ENCODE measurements at regions not wholly inside any gene's neighbourhood (a gene's known extent, or its start where the extent isn't known, plus 50 kb on each side); places are given as distances from the start of the nearest gene placed in this dataset.

- Histone ChIP-seq H3K27me3 (replicated peaks in 1 of 2; ENCODE audit: control insufficient read depth in 2 of 2, insufficient read depth in 2 of 2, low read length in 1 of 2) (peaks cover 0 to 2% of the 10 kb centered on the region in 2 experiments; a peak in 1 of 4 replicates), H3K4me3 (no peak overlapping the region), H2AFZ (ENCODE audit: control insufficient read depth, low read depth, low read length) (no peak overlapping the region), H3K9ac (ENCODE audit: control insufficient read depth, insufficient read depth, low read length) (no peak overlapping the region), H4K20me1 (ENCODE audit: control insufficient read depth, insufficient read depth) (no peaks in the 10 kb centered on the region), H3K36me3 (ENCODE audit: control insufficient read depth in 2 of 2, insufficient read depth in 2 of 2, low read length in 1 of 2) (no peaks in the 10 kb centered on the region), H3K9me3 (replicated peaks; ENCODE audit: control insufficient read depth, insufficient read depth, low read length) (no peaks in the 10 kb centered on the region), H3K4me2 (ENCODE audit: control insufficient read depth, insufficient read depth) (no peak overlapping the region), H3K27ac (ENCODE audit: control insufficient read depth, insufficient read depth) (no peak overlapping the region), H3K4me1 (ENCODE audit: control insufficient read depth, insufficient read depth, low read length) (no peaks in the 10 kb centered on the region), H3K79me2 (ENCODE audit: control insufficient read depth, insufficient read depth, low read length) (no peaks in the 10 kb centered on the region)
- BruUV-seq (replicated peaks) = no TSS peak
- FAIRE-seq = no peak
- CTCF ChIA-PET = no interaction called here
- 24% methylated on average over 5 of the region's 5 CpGs for WGBS (ENCODE audit: insufficient coverage, insufficient replicate concordance, low lambda C conversion rate, missing lambda C conversion rate)
- RAD21 ChIA-PET (ENCODE audit: unreplicated experiment) = no interaction called here
- POLR2A ChIA-PET = no interaction called here
- TF ChIP-seq EED (IDR thresholded peaks at IDR 0.05; ENCODE audit: low read depth) = no peak
- ATAC-seq = no peak
- no peak for DNase-seq (ENCODE audit: low read depth, low spot score)
- in situ Hi-C loops (cut with MboI) (no loop called here), intact Hi-C loops (cut with micrococcal nuclease; ENCODE audit: unreplicated experiment) (no loop called here)
- SMC1A ChIA-PET (ENCODE audit: uncharacterized antibody, unreplicated experiment) = interaction anchor here (0.5 to 1.3 kb wide), 5 partner anchors 9 to 369 kb away, joined by 3 to 4 read pairs (median 3); no protein-coding TSS in a partner anchor
Measured at GRCh38 chr11:131168839-131169713, 201.3 kb upstream of the NTM start.

GRCh38 chr11:131172011-131172410 is 198.4 kb upstream of the NTM start:
- 2% methylated on average over 2 of the region's 2 CpGs for WGBS (ENCODE audit: insufficient coverage, insufficient replicate concordance, low lambda C conversion rate, missing lambda C conversion rate)
- intact Hi-C loops (cut with micrococcal nuclease; ENCODE audit: unreplicated experiment) = no loop called here
- Histone ChIP-seq H4K20me1 (ENCODE audit: control insufficient read depth, insufficient read depth) (no peaks in the 10 kb centered on the region), H3K36me3 (ENCODE audit: control insufficient read depth in 2 of 2, insufficient read depth in 2 of 2, low read length in 1 of 2) (no peaks in the 10 kb centered on the region), H3K79me2 (ENCODE audit: control insufficient read depth, insufficient read depth, low read length) (no peaks in the 10 kb centered on the region), H3K4me2 (ENCODE audit: control insufficient read depth, insufficient read depth) (no peak overlapping the region), H3K4me1 (ENCODE audit: control insufficient read depth, insufficient read depth, low read length) (no peaks in the 10 kb centered on the region), H3K27ac (ENCODE audit: control insufficient read depth, insufficient read depth) (no peak overlapping the region), H3K9me3 (replicated peaks; ENCODE audit: control insufficient read depth, insufficient read depth, low read length) (no peaks in the 10 kb centered on the region; the same call in 2 of the 3 replicates), H3K4me3 (no peak overlapping the region), H3K9ac (ENCODE audit: control insufficient read depth, insufficient read depth, low read length) (no peak overlapping the region), H2AFZ (ENCODE audit: control insufficient read depth, low read depth, low read length) (no peak overlapping the region), H3K27me3 (replicated peaks in 1 of 2; ENCODE audit: control insufficient read depth in 2 of 2, insufficient read depth in 2 of 2, low read length in 1 of 2) (peaks cover 0 to 2% of the 10 kb centered on the region in 2 experiments; a peak in 1 of 4 replicates)
- ATAC-seq = no peak
- CTCF ChIA-PET = interaction anchor here (0.6 to 1.3 kb wide), 3 partner anchors 11 to 248 kb away, joined by 3 to 4 read pairs (median 4); no protein-coding TSS in a partner anchor
- RAD21 ChIA-PET (ENCODE audit: unreplicated experiment) = no interaction called here
- POLR2A ChIA-PET = no interaction called here
- FAIRE-seq = no peak
- BruUV-seq (replicated peaks) = no TSS peak
- in situ Hi-C loops (cut with MboI) = no loop called here
- no peak for DNase-seq (ENCODE audit: low read depth, low spot score)
- SMC1A ChIA-PET (ENCODE audit: uncharacterized antibody, unreplicated experiment) = no interaction called here
- TF ChIP-seq NBN (IDR thresholded peaks at IDR 0.05) (no peak), SMC3 (IDR thresholded peaks at IDR 0.05; ENCODE audit: borderline replicate concordance, low read length) (no peak), ZBED1 (IDR thresholded peaks at IDR 0.05; ENCODE audit: borderline replicate concordance) (no peak), ZBTB40 (IDR thresholded peaks at IDR 0.05; ENCODE audit: borderline replicate concordance) (no peak), STAT1 (conservative IDR thresholded peaks at IDR 0.05) (no peak), RUNX3 (IDR thresholded peaks at IDR 0.05; ENCODE audit: low read length) (no peak), CREB1 (IDR thresholded peaks at IDR 0.05; ENCODE audit: low read depth) (no peak)
- TF ChIP-seq, protein P1, sequence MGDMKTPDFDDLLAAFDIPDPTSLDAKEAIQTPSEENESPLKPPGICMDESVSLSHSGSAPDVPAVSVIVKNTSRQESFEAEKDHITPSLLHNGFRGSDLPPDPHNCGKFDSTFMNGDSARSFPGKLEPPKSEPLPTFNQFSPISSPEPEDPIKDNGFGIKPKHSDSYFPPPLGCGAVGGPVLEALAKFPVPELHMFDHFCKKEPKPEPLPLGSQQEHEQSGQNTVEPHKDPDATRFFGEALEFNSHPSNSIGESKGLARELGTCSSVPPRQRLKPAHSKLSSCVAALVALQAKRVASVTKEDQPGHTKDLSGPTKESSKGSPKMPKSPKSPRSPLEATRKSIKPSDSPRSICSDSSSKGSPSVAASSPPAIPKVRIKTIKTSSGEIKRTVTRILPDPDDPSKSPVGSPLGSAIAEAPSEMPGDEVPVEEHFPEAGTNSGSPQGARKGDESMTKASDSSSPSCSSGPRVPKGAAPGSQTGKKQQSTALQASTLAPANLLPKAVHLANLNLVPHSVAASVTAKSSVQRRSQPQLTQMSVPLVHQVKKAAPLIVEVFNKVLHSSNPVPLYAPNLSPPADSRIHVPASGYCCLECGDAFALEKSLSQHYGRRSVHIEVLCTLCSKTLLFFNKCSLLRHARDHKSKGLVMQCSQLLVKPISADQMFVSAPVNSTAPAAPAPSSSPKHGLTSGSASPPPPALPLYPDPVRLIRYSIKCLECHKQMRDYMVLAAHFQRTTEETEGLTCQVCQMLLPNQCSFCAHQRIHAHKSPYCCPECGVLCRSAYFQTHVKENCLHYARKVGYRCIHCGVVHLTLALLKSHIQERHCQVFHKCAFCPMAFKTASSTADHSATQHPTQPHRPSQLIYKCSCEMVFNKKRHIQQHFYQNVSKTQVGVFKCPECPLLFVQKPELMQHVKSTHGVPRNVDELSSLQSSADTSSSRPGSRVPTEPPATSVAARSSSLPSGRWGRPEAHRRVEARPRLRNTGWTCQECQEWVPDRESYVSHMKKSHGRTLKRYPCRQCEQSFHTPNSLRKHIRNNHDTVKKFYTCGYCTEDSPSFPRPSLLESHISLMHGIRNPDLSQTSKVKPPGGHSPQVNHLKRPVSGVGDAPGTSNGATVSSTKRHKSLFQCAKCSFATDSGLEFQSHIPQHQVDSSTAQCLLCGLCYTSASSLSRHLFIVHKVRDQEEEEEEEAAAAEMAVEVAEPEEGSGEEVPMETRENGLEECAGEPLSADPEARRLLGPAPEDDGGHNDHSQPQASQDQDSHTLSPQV (IDR thresholded peaks at IDR 0.05) = no peak

All from GM12878 (cell line).